ENCODE measurements at regions not wholly inside any gene's neighbourhood (a gene's known extent, or its start where the extent isn't known, plus 50 kb on each side); places are given as distances from the start of the nearest gene placed in this dataset.
"Not testable (repeated sequence)": the region's sequence is repeated elsewhere in the genome, so short reads cannot be mapped to it uniquely, and the experiment has no call there.

DNA sequence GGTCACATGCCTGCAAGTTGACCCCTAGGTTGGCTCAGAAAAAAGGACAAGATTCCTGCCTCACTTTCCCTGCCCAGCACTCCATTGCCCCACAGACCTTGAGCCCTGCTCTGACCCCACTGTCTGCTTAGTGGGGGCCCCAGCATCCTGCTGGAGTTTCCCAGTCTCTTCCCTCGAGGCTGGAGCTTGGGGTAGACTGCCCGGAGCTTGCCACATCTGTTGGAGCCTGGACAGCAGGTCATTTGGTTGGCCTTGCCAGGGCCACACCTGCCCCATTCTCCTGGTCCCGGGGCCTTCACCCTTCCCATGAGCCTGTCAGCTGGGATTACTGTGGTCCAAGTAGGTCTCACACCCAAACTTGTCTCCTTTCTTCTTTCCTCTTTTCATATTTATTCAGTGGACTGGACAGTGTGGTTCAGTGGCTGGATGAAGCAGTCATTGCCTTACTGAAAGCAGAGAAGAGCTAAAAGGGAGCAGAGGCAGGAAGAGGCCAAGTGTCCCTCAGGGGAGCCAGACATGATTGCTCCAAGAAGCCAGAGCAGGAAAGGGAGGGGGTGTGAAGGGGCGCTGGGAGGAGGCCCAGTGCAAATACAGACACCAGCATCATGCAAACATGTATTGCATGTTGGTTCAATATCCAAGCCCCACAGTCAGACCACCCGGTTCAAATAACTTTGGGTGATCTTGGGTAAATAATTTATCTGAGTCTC lies 56.2 kb upstream of the CACUL1 start:
- Mint-ChIP-seq H3K27me3 (ENCODE audit: unreplicated experiment) (peaks cover 12% of the 10 kb centered on the region), H3K4me1 (ENCODE audit: low read depth, unreplicated experiment) (peaks cover 28% of the 10 kb centered on the region)
- DNase-seq: no peak

DNA sequence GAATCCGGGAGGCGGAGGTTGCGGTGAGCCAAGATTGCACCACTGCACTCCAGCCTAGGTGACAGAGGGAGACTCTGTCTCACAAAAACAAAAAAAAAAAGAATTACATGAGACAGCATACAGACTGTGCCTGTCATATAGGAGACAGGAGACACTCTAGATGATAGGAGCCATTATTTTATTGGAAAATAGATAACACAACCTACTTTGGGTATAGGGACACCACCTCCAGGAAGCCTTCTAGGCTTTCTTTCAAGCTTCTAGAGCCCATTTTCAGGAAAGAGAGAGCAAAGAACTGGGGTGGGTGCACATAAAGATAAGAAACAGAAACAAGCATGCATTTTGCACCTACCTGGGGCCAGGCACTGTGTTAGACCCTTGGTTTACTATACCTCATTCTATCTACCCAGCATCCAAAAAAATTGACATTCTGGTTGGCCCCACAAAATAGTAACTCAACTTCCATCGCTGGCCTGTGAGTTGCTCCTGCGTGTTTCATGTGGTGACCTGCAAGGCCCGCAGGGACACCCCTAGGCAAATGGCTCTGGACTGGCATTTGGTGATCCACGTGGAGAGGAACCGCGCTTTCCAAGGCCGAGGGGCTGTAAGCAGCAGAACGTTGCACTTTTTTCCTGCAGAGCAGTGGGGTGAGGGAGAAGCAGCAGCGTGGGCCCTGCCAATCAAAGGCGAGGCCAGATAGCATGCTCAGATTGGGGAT lies 57.1 kb upstream of the CACUL1 start:
- peak overlapping the region; percentile 30 for H3K4me3 Mint-ChIP-seq (ENCODE audit: unreplicated experiment)
- TF ChIP-seq, protein P1, sequence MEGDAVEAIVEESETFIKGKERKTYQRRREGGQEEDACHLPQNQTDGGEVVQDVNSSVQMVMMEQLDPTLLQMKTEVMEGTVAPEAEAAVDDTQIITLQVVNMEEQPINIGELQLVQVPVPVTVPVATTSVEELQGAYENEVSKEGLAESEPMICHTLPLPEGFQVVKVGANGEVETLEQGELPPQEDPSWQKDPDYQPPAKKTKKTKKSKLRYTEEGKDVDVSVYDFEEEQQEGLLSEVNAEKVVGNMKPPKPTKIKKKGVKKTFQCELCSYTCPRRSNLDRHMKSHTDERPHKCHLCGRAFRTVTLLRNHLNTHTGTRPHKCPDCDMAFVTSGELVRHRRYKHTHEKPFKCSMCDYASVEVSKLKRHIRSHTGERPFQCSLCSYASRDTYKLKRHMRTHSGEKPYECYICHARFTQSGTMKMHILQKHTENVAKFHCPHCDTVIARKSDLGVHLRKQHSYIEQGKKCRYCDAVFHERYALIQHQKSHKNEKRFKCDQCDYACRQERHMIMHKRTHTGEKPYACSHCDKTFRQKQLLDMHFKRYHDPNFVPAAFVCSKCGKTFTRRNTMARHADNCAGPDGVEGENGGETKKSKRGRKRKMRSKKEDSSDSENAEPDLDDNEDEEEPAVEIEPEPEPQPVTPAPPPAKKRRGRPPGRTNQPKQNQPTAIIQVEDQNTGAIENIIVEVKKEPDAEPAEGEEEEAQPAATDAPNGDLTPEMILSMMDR (IDR thresholded peaks at IDR 0.05; ENCODE audit: partially characterized antibody, unreplicated experiment): no peak
- H3K4me1 Mint-ChIP-seq (ENCODE audit: low read depth, unreplicated experiment): peaks cover 35% of the 10 kb centered on the region
- peaks cover 12% of the 10 kb centered on the region for H3K27me3 Mint-ChIP-seq (ENCODE audit: unreplicated experiment)
- H3K36me3 Mint-ChIP-seq (ENCODE audit: unreplicated experiment): no peaks in the 10 kb centered on the region
- no peak for DNase-seq
- H3K9me3 Mint-ChIP-seq (ENCODE audit: unreplicated experiment): peaks cover 9% of the 10 kb centered on the region
- no peak overlapping the region for H3K27ac Mint-ChIP-seq (ENCODE audit: unreplicated experiment)

More for the DNA sequence above, 56.2 kb upstream of the CACUL1 start:
- TF ChIP-seq, protein P1 (IDR thresholded peaks at IDR 0.05; ENCODE audit: partially characterized antibody, unreplicated experiment): no peak
- Mint-ChIP-seq H3K27ac (ENCODE audit: unreplicated experiment) (no peak overlapping the region), H3K36me3 (ENCODE audit: unreplicated experiment) (no peaks in the 10 kb centered on the region), H3K4me3 (ENCODE audit: unreplicated experiment) (no peak overlapping the region), H3K9me3 (ENCODE audit: unreplicated experiment) (peaks cover 8% of the 10 kb centered on the region)

DNA sequence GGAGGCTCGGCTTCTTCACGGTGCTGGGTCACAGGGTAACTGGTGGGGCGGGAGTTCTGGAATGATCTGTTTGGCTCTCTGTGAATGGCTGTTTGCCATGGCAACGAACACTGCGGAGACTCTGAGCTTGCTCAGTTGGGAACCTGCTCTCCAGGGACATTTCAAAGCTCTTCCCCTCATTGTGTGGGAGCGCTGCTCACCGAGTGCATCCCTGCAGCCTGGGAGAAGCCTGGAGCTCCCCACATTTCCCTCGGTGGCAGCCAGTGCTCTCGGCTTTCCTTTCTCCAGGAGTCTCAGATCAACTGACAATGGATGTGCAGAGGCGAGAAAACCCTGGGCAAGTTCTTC lies 57.6 kb upstream of the CACUL1 start:
- H3K9me3 Mint-ChIP-seq (ENCODE audit: unreplicated experiment): peaks cover 10% of the 10 kb centered on the region
- TF ChIP-seq, protein P1 (IDR thresholded peaks at IDR 0.05; ENCODE audit: partially characterized antibody, unreplicated experiment): no peak
- H3K4me3 Mint-ChIP-seq (ENCODE audit: unreplicated experiment): peak overlapping the region; percentile 30
- H3K4me1 Mint-ChIP-seq (ENCODE audit: low read depth, unreplicated experiment): peaks cover 35% of the 10 kb centered on the region
- H3K27me3 Mint-ChIP-seq (ENCODE audit: unreplicated experiment): peaks cover 12% of the 10 kb centered on the region
- H3K27ac Mint-ChIP-seq (ENCODE audit: unreplicated experiment): no peak overlapping the region
- H3K36me3 Mint-ChIP-seq (ENCODE audit: unreplicated experiment): no peaks in the 10 kb centered on the region
- no peak for DNase-seq

DNA sequence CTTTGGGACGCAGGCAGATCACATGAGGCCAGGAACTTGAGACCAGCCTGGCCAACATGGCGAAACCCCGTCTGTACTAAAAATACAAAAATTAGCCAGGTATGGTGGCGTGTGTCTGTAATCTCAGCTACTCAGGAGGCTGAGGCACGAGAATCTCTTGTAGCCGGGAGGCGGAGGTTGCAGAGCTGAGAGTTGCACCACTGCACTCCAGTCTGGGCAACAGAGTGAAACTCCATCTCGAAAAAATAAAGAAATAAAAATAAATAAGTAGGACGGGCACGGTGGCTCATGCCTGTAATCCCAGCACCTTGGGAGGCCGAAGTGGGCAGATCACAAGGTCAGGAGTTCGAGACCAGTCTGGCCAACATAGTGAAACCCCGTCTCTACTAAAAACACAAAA lies 58.2 kb upstream of the CACUL1 start:
- not testable (repeated sequence) for H3K36me3 Mint-ChIP-seq (ENCODE audit: unreplicated experiment); H3K27ac Mint-ChIP-seq (ENCODE audit: unreplicated experiment); DNase-seq
- Mint-ChIP-seq H3K27me3 (ENCODE audit: unreplicated experiment) (peaks cover 16% of the 10 kb centered on the region), H3K4me1 (ENCODE audit: low read depth, unreplicated experiment) (peaks cover 39% of the 10 kb centered on the region), H3K4me3 (ENCODE audit: unreplicated experiment) (peak overlapping the region; percentile 30), H3K9me3 (ENCODE audit: unreplicated experiment) (peaks cover 13% of the 10 kb centered on the region)

DNA sequence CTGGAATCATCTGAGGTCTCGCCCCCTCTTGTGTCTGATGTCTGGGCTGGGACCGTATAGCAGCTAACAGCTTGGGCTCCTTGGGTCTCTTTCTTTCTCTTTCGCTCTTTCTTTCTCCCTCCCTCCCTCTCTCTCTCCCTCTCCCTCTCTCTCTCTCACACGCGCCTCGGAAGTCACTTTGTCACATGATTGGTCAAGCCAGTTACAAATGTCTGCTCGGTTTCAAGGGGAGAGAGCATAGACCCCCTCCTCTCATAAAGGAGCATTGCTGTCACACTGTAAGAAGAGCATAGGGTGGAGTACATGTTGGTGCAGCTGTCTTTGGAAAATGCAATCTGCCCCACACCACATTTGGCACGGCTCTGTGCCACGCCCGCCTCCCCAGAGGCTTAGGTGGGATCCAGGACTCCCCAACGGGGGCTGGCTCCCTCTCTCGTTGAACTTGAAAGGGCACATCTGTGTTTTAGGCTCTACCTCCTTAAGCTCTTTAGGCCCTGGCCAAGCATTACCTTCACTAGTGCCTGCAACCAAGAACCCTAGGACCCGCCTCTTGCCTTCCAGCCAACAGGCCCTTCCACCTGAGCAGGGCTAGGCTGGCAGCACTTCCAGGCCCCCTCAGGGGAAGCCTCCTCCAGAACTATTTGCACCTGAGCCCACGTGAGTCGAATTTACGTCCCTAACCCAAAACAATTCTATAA lies 61.9 kb upstream of the CACUL1 start:
- Mint-ChIP-seq H3K27ac (ENCODE audit: unreplicated experiment) (peak overlapping the region; percentile 93), H3K27me3 (ENCODE audit: unreplicated experiment) (peaks cover 15% of the 10 kb centered on the region), H3K4me3 (ENCODE audit: unreplicated experiment) (no peak overlapping the region), H3K9me3 (ENCODE audit: unreplicated experiment) (peaks cover 25% of the 10 kb centered on the region), H3K4me1 (ENCODE audit: low read depth, unreplicated experiment) (peaks cover 34% of the 10 kb centered on the region), H3K36me3 (ENCODE audit: unreplicated experiment) (no peaks in the 10 kb centered on the region)
- TF ChIP-seq, protein P1 (IDR thresholded peaks at IDR 0.05; ENCODE audit: partially characterized antibody, unreplicated experiment): no peak
- no peak for DNase-seq

All from glutamatergic neuron (in vitro differentiated cells).